NCI-H1930 (cell line): ENCODE measurements at regions not wholly inside any gene's neighbourhood (a gene's known extent, or its start where the extent isn't known, plus 50 kb on each side); places are given as distances from the start of the nearest gene placed in this dataset.
"Not testable (repeated sequence)": the region's sequence is repeated elsewhere in the genome, so short reads cannot be mapped to it uniquely, and the experiment has no call there.

ENCODE experiments used
- DNase-seq, 2 experiments: peaks; one replicate each; lab custom pipeline; 2025; lab: John Stamatoyannopoulos, UW

GRCh38 chr6:165008971-165009370 is 300.4 kb downstream of the C6orf118 start:
- DNase-seq: no peak

GRCh38 chr6:165002866-165003265 is 306.5 kb downstream of the C6orf118 start:
- no peak for DNase-seq

DNA sequence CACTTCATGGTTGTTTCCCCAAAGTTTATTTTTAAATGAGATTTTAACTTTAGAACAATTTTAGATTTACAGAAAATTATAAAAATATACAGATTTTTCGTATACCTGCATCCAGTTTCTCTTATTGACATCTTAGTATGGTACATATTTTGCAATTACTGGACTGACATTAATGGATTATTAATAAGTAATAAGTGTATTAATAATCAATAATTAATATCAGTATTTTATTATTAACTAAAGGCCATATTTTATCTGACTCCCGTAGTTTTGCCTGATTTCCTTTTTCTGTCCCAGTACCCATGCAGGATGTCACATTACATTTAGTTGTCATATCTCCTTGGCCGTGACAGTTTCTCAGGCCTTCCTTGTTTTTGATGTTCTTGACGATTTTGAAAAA is 307.0 kb downstream of the C6orf118 start:
- no peak for DNase-seq

DNA sequence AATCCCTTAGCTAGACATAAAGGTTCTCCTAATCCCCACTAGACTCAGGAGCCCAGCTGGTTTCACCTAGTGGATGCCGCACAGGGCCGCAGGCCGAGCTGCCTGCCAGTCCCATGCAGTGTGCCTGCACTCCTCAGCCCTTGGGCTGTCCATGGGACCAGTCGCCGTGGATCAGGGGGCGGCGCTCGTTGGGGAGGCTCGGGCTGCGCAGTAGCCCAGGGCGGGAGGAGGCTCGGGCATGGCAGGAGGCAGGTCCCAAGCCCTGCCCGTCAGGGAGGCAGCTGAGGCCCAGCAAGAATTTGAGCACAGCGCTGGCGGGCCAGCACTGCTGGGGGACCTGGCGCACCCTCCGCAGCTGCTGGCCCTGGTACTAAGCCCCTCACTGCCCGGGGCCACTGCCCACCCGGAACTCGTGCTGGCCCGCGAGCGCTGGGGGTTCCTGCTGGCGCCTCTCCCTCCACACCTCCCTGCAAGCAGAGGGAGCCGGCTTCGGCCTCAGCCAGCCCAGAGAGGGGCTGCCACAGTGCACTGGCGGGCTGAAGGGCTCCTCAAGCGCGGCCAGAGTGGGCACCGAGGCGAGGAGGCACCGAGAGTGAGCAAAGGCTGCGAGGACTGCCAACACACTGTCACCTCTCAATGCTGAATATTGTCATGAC is 307.8 kb downstream of the C6orf118 start:
- DNase-seq: no peak

- DNase-seq: no peak
Observed at GRCh38 chr6:164998297-164998696, 311.1 kb downstream of the C6orf118 start.

DNA sequence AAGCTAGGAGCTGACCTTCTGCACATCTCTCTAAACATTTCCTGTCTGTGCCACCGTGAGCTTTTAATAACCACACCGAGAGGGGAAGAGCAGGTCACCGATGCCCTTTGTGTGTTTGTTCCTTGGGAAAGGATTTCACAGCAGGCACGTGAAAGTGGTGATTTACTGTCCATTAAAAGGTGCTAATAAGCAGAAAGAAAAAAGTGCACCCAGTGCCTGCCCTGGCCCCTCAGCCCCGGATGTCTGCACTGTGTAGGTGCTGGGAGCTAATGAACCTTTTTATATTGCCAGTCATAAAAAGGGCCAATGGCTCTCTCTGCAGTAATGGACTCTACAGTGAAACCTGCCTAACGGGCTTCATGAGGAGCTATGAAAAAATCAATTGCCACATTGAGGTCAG is 312.6 kb downstream of the C6orf118 start:
- no peak for DNase-seq

DNA sequence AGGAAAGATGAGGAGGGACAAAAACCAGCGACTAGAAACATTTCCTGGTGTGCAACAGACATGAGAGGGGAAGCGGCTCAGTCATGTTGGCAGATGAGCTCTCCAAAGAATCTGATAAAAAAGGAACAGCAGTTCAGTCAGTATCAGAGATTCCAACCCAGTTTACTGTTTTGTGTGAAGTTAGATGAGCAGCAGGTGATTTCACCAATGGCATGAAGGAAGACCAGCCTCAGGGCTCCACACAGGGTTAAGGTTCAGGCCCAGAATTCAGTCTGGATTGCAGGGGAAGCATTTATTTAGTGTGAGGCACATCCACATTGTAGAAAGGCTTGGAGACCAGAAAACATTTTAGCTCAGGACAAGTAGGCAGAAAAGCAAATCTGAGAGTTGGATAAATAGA is 317.8 kb downstream of the C6orf118 start:
- no peak for DNase-seq

- DNase-seq: no peak
Observed at GRCh38 chr6:164990901-164991300, 318.5 kb downstream of the C6orf118 start.

GRCh38 chr6:164982389-164982788 is 327.0 kb downstream of the C6orf118 start:
- no peak for DNase-seq

GRCh38 chr6:164967102-164967501 is 342.3 kb downstream of the C6orf118 start:
- no peak for DNase-seq

DNA sequence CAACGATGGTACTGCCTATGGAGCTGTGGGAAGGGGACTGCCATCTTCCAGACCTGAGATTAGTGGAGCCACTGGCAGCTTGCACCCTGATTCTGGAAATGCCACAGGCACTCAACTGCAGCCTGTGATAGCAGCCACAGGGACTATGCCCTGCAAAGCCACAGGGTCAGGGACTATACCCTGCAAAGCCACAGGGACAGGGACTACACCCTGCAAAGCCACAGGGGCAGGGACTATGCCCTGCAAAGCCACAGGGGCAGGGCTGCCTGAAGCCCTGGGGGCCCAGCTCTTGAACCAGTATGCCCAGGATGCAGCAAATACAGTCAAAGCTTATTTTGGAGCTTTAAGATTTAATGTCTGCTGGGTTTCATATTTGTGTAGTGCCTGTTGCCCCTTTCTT is 346.6 kb downstream of the C6orf118 start:
- no peak for DNase-seq

DNA sequence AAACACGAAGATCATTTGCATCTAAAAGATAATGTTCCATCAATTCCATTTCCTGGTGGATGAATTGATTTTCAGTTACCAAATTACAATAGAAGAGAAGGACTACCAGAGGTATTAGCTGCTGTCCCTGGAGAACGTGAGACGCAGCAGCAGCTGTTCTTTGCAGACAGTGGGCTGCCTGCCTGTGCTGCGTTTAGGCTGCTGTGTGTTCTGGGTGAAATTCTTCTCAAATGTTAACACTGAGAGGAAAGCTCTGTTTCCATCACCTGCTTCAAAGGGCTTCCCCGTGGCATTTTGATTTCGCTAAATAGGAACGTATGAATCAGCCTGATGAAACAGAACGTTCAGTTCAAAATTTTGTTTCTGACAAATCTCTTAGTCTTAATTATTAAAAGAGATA is 362.2 kb downstream of the C6orf118 start:
- no peak for DNase-seq

DNA sequence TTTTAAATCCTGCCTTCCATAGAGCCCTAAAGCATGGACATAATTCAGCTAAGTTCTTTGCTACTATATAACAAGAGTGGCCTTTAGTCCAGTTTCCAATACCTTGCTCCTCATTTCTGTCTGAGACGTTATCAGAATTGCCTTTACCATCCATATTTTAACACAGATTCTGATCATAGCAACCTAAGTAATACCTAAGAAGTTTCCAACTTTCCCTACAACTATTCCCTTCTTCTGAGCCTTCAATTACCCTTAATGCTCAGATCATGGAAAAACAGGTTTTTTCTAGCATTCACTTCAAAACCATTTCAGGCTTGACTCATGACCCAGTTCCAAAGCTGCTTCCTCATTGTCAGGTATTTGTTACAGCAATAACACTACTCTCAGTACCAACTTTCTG is 367.1 kb downstream of the C6orf118 start:
- no peak for DNase-seq

DNA sequence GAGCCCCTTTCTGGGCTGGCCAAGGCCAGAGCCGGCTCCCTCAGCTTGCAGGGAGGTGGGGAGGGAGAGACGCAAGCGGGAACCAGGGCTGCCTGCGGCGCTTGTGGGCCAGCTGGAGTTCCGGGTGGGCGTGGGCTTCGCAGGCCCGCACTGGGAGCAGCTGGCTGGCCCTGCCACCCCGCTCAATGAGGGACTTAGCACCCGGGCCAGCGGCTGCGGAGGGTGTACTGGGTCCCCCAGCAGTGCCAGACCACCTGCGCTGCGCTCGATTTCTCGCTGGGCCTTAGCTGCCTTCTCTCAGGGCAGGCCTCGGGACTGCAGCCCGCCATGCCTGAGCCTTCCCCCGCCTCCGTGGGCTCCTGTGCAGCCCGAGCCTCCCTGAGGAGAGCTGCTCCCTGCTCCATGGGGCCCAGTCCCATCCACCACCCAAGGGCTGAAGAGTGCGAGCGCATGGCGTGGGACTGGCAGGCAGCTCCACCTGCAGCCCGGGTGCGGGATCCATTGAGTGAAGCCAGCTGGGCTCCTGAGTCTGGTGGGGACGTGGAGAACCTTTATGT is 376.1 kb downstream of the C6orf118 start:
- not testable (repeated sequence) for DNase-seq

GRCh38 chr6:164929408-164929977 is 379.9 kb downstream of the C6orf118 start:
- no peak for DNase-seq

DNA sequence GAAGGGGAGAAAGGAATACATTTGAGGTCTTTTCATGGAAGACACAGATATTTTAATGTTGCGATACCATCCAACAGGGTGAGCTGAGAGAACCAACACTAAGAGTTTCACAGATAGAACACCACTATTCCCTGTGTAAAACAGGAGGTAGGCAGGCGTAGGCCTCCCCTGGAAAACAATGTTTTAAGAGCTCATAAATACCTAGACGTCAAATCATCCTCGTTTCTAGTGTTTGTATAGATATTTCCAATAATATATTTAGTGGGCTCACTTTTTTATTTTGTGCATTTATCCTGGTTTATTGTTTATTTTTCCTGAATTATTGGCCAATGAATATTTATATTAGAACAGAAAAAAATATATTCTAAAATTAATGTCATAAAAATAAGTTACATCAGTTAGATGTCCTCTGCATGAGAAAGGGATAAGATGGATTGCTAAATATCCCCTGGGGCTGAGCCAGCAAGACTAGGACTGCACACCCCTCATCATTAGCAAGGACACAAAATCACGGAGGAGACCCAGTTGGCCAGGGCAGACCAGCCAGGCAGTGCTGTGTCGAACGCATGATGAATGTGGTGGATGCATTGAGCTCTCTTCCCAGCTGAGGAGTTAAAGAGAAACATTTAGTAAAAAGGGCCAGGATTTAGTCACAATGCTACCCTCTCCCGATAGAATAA is 380.5 kb downstream of the C6orf118 start:
- DNase-seq: no peak

DNA sequence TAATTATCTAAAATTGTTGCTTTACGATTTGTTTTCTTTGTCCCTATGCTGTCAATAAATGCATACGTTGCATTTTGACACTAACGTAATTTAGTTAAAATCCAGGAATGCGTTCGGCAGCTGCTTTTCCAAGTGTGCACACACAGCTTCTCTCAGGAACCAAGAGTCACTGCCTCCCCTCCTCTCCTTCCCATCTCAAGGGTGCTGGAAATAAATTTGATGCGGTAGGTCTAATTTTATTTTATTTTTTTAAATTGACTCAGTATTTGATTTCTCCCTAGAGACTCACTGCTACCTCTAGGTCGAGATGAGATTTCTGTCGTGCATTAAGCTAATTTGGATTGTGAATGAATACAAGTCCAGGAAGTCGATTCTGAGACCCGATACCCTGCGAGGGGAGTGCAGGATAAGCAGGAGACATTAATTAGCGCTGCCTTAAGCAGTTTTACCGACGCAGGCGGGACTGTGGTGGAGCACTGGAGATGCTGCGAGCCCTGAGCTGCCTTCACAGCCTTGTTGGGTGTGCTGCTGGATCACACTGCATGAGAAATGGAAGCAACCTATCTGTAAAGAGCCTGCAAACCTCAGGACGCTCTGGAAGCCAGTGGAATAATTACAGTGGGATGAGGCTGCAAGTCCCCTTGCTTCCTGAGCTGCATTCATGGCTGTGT is 381.2 kb downstream of the C6orf118 start:
- no peak for DNase-seq

- peak; percentile 4 to 38 for DNase-seq
Observed at GRCh38 chr6:164927288-164928056, 381.9 kb downstream of the C6orf118 start.

GRCh38 chr6:164926686-164927085 is 382.7 kb downstream of the C6orf118 start:
- no peak for DNase-seq

- no peak for DNase-seq
Observed at GRCh38 chr6:164925681-164926530, 383.5 kb downstream of the C6orf118 start.

- DNase-seq: no peak
Observed at GRCh38 chr6:164924674-164925073, 384.7 kb downstream of the C6orf118 start.
